ENCODE measurements at regions not wholly inside any gene's neighbourhood (a gene's known extent, or its start where the extent isn't known, plus 50 kb on each side); places are given as distances from the start of the nearest gene placed in this dataset.

DNA sequence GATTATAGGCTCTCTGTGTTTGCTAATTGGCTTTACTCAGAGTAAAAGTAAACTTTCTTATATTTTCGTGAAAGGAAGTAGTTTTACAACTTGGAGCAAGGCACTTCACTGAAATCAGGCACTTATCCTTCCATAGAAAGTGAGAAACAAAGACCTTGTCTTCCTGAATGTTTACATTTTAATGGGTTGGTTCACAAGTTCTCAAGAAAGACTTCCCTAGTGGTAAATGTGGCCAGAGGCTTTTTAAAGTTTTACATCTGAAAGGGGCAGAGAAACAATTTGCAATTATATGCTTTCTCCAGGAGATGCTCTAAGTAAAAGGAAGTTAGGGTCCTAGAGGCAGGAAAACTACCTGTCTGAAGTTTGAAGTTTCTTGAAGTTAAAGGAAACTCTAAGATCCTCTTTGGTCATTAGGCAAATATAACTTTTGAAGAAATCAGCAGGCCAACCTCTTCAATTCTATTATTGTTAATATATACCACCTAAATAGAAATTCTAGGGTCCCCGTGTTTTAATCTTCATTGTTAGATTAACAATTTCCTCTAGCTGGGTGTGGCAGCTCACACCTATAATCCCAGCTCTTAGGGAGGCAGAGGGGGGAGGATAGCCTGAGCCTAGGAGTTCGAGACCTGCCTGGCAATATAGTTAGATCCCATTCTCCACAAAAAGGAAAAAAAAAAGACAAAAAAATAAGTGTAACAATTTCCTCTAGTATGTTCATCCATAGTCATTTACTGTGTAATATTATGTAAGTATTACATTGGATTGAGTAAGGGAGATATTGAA lies 644.9 kb upstream of the FOXG1 start:
- no peak overlapping the region for H3K4me3 ChIP-seq (ENCODE audit: low read depth, low read length)
- no peaks in the 10 kb centered on the region for H3K27me3 ChIP-seq (ENCODE audit: insufficient read depth, low read length)
- H3K79me2 ChIP-seq (ENCODE audit: control insufficient read depth, insufficient read depth, low read length, unreplicated experiment) = no peaks in the 10 kb centered on the region
- H3K4me1 ChIP-seq (ENCODE audit: control insufficient read depth, insufficient read depth, low read length, unreplicated experiment) = no peaks in the 10 kb centered on the region
- no peak overlapping the region for H3K27ac ChIP-seq (ENCODE audit: low read depth, low read length)
- H3K36me3 ChIP-seq (ENCODE audit: insufficient read depth, low read length) = no peaks in the 10 kb centered on the region
- H2AFZ ChIP-seq (ENCODE audit: low read length, unreplicated experiment) = no peak overlapping the region

- Histone ChIP-seq H3K36me3 (ENCODE audit: insufficient read depth, low read length) (no peaks in the 10 kb centered on the region), H2AFZ (ENCODE audit: low read length, unreplicated experiment) (no peak overlapping the region), H3K27ac (ENCODE audit: low read depth, low read length) (no peak overlapping the region), H3K27me3 (ENCODE audit: insufficient read depth, low read length) (no peaks in the 10 kb centered on the region), H3K4me1 (ENCODE audit: control insufficient read depth, insufficient read depth, low read length, unreplicated experiment) (no peaks in the 10 kb centered on the region), H3K4me3 (ENCODE audit: low read depth, low read length) (no peak overlapping the region), H3K79me2 (ENCODE audit: control insufficient read depth, insufficient read depth, low read length, unreplicated experiment) (no peaks in the 10 kb centered on the region)
These were observed 635.8 kb upstream of the FOXG1 start for GRCh38 chr14:28130610-28131284.

- Histone ChIP-seq H3K27me3 (ENCODE audit: insufficient read depth, low read length) (no peaks in the 10 kb centered on the region), H3K4me1 (ENCODE audit: control insufficient read depth, insufficient read depth, low read length, unreplicated experiment) (no peaks in the 10 kb centered on the region), H3K79me2 (ENCODE audit: control insufficient read depth, insufficient read depth, low read length, unreplicated experiment) (no peaks in the 10 kb centered on the region), H3K4me3 (ENCODE audit: low read depth, low read length) (no peak overlapping the region), H3K36me3 (ENCODE audit: insufficient read depth, low read length) (no peaks in the 10 kb centered on the region), H3K27ac (ENCODE audit: low read depth, low read length) (no peak overlapping the region), H2AFZ (ENCODE audit: low read length, unreplicated experiment) (no peak overlapping the region)
These were observed 628.2 kb upstream of the FOXG1 start for GRCh38 chr14:28138341-28138740.

DNA sequence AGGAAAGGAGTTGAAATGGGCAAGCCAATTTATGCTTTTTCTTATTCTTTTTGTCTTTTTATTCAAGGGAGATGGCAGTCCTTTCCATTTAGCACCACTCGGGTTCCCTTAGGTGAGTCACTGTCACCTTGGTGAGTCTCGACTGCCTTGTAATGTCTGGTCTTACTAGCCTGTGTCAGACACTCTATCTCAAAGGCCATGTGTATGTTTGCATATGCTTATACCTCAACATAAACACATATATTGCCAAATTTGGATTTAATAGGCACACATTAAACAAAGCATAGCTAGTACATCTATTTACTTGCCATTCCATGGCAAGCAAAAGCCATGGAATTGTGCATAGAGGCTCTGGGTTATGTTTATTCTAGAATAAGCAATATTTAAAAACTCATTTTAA lies 624.9 kb upstream of the FOXG1 start:
- no peaks in the 10 kb centered on the region for H3K36me3 ChIP-seq (ENCODE audit: insufficient read depth, low read length)
- no peaks in the 10 kb centered on the region for H3K4me1 ChIP-seq (ENCODE audit: control insufficient read depth, insufficient read depth, low read length, unreplicated experiment)
- H3K27me3 ChIP-seq (ENCODE audit: insufficient read depth, low read length) = no peaks in the 10 kb centered on the region
- no peak overlapping the region for H2AFZ ChIP-seq (ENCODE audit: low read length, unreplicated experiment)
- no peak overlapping the region for H3K4me3 ChIP-seq (ENCODE audit: low read depth, low read length)
- H3K27ac ChIP-seq (ENCODE audit: low read depth, low read length) = no peak overlapping the region
- H3K79me2 ChIP-seq (ENCODE audit: control insufficient read depth, insufficient read depth, low read length, unreplicated experiment) = no peaks in the 10 kb centered on the region

DNA sequence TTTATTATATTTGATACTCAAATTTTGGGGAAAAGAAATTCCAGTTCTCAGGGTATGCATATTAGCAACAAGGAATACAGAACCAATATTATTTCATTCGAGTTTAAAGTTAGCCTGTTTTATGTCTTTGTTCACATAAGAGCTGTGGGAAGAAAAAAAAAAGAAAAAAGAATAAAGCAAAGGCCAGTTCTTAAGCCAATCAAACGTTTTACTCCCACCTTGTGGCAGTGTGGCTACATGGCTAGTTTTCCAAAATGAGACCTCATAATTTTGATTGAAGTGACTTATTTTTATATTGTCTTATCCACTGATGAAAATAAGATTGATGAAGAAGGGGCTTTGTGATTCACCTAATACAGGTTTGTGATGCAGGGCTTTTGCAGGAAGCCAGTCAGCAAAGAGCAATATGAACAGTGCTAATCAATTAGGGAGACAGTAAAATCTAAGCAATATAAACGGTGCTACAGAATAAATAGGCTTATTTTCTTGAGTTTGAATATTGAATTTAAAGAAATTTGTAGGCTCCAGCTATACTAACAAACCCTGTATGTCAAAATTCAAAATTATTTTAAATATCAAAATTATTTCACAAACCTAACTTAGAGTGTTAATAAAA lies 624.1 kb upstream of the FOXG1 start:
- H3K36me3 ChIP-seq (ENCODE audit: insufficient read depth, low read length) = no peaks in the 10 kb centered on the region
- no peak overlapping the region for H3K27ac ChIP-seq (ENCODE audit: low read depth, low read length)
- H3K4me1 ChIP-seq (ENCODE audit: control insufficient read depth, insufficient read depth, low read length, unreplicated experiment) = no peaks in the 10 kb centered on the region
- no peak overlapping the region for H3K4me3 ChIP-seq (ENCODE audit: low read depth, low read length)
- no peaks in the 10 kb centered on the region for H3K79me2 ChIP-seq (ENCODE audit: control insufficient read depth, insufficient read depth, low read length, unreplicated experiment)
- no peak overlapping the region for H2AFZ ChIP-seq (ENCODE audit: low read length, unreplicated experiment)
- H3K27me3 ChIP-seq (ENCODE audit: insufficient read depth, low read length) = no peaks in the 10 kb centered on the region

DNA sequence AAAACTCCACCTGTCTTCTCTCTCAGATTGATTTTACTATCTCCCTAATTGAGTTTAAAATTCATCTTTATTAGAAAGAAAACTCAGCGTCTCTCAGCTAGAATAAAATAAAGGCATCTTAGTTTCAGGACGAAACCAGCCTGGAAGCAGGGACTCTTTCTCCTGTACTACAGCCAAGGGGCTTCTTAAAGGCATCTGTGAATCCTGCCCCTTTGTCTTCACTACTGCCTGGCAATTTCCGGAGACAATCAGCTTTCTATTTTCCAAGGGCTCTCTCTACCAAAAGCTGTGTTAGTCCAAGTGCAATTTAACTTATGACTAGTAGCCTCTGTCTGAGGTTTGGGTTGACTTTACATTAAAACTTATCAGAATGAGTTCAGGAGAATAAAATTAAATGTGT lies 623.3 kb upstream of the FOXG1 start:
- H3K27me3 ChIP-seq (ENCODE audit: insufficient read depth, low read length) = no peaks in the 10 kb centered on the region
- no peaks in the 10 kb centered on the region for H3K36me3 ChIP-seq (ENCODE audit: insufficient read depth, low read length)
- H3K79me2 ChIP-seq (ENCODE audit: control insufficient read depth, insufficient read depth, low read length, unreplicated experiment) = no peaks in the 10 kb centered on the region
- no peak overlapping the region for H3K27ac ChIP-seq (ENCODE audit: low read depth, low read length)
- no peaks in the 10 kb centered on the region for H3K4me1 ChIP-seq (ENCODE audit: control insufficient read depth, insufficient read depth, low read length, unreplicated experiment)
- no peak overlapping the region for H3K4me3 ChIP-seq (ENCODE audit: low read depth, low read length)
- H2AFZ ChIP-seq (ENCODE audit: low read length, unreplicated experiment) = no peak overlapping the region

- Histone ChIP-seq H3K36me3 (ENCODE audit: insufficient read depth, low read length) (no peaks in the 10 kb centered on the region), H3K79me2 (ENCODE audit: control insufficient read depth, insufficient read depth, low read length, unreplicated experiment) (no peaks in the 10 kb centered on the region), H3K4me3 (ENCODE audit: low read depth, low read length) (no peak overlapping the region), H3K27ac (ENCODE audit: low read depth, low read length) (no peak overlapping the region), H3K27me3 (ENCODE audit: insufficient read depth, low read length) (peaks cover 3% of the 10 kb centered on the region; the same call in 1 of the 2 replicates), H2AFZ (ENCODE audit: low read length, unreplicated experiment) (no peak overlapping the region), H3K4me1 (ENCODE audit: control insufficient read depth, insufficient read depth, low read length, unreplicated experiment) (no peaks in the 10 kb centered on the region)
These were observed 614.7 kb upstream of the FOXG1 start for GRCh38 chr14:28151926-28152325.

- Histone ChIP-seq H3K27ac (ENCODE audit: low read depth, low read length) (no peak overlapping the region), H3K4me1 (ENCODE audit: control insufficient read depth, insufficient read depth, low read length, unreplicated experiment) (no peaks in the 10 kb centered on the region), H3K27me3 (ENCODE audit: insufficient read depth, low read length) (peaks cover 3% of the 10 kb centered on the region; the same call in 1 of the 2 replicates), H3K4me3 (ENCODE audit: low read depth, low read length) (no peak overlapping the region), H3K79me2 (ENCODE audit: control insufficient read depth, insufficient read depth, low read length, unreplicated experiment) (no peaks in the 10 kb centered on the region), H3K36me3 (ENCODE audit: insufficient read depth, low read length) (no peaks in the 10 kb centered on the region), H2AFZ (ENCODE audit: low read length, unreplicated experiment) (no peak overlapping the region)
These were observed 614.0 kb upstream of the FOXG1 start for GRCh38 chr14:28152453-28153044.

DNA sequence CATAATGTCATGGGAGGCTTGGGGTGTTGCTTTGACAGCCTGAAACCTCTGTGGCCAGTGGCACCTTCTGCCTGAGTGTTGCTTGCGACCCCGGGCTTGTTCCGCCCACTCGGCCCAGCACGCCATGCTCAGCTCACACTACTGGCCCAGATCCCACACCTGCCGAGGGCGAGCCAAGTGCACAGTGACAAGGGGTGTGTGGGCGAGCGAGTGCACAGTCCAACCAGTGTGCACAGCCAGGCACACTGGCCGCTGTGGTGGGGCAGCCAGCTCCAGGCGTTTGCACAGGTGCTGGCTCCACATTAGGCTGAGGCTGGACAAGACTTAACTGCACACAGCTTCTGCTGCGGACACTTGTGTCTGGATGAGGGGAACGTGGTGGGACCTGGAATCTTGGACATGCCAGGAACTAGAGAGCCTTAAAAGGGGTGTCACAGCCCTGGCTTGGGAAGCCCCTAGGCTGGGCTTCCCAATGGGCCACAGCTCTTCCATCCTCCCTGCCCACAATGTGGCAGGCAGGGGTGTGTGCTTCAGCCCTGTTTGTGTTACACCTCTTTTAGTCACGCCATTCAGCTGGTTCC lies 609.2 kb upstream of the FOXG1 start:
- Histone ChIP-seq H3K27ac (ENCODE audit: low read depth, low read length) (no peak overlapping the region), H3K4me1 (ENCODE audit: control insufficient read depth, insufficient read depth, low read length, unreplicated experiment) (no peaks in the 10 kb centered on the region), H3K36me3 (ENCODE audit: insufficient read depth, low read length) (no peaks in the 10 kb centered on the region), H3K4me3 (ENCODE audit: low read depth, low read length) (no peak overlapping the region), H3K27me3 (ENCODE audit: insufficient read depth, low read length) (no peaks in the 10 kb centered on the region), H2AFZ (ENCODE audit: low read length, unreplicated experiment) (no peak overlapping the region), H3K79me2 (ENCODE audit: control insufficient read depth, insufficient read depth, low read length, unreplicated experiment) (no peaks in the 10 kb centered on the region)

GRCh38 chr14:28157887-28158791 lies 608.4 kb upstream of the FOXG1 start:
- no peak overlapping the region for H3K4me3 ChIP-seq (ENCODE audit: low read depth, low read length)
- H3K27me3 ChIP-seq (ENCODE audit: insufficient read depth, low read length) = no peaks in the 10 kb centered on the region
- H3K27ac ChIP-seq (ENCODE audit: low read depth, low read length) = no peak overlapping the region
- no peaks in the 10 kb centered on the region for H3K36me3 ChIP-seq (ENCODE audit: insufficient read depth, low read length)
- no peak overlapping the region for H2AFZ ChIP-seq (ENCODE audit: low read length, unreplicated experiment)
- no peaks in the 10 kb centered on the region for H3K79me2 ChIP-seq (ENCODE audit: control insufficient read depth, insufficient read depth, low read length, unreplicated experiment)
- H3K4me1 ChIP-seq (ENCODE audit: control insufficient read depth, insufficient read depth, low read length, unreplicated experiment) = no peaks in the 10 kb centered on the region

Data from ACC112 (cell line).